ENCODE measurements at regions not wholly inside any gene's neighbourhood (a gene's known extent, or its start where the extent isn't known, plus 50 kb on each side); places are given as distances from the start of the nearest gene placed in this dataset.

DNA sequence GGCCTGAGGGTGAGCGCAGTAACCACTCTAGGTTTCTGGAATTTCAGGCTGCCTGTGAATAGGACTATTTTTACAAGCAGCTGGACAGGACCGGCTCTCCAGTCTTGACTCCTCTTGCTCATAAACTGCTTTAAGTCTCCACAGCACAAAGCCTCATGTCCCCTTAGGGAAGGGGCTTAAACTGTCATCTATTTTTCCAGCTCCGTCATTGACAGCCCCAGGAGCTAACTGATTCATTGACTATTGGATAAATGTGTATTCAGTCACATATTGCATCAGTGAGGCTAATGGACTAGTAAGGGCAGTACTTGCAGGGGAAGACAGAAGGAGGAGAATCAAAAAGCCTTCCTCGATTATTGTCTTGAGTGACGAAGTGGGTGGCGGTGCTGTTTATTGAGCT, 719.4 kb upstream of the ADAMTS16 start:
- DNase-seq: no peak

DNA sequence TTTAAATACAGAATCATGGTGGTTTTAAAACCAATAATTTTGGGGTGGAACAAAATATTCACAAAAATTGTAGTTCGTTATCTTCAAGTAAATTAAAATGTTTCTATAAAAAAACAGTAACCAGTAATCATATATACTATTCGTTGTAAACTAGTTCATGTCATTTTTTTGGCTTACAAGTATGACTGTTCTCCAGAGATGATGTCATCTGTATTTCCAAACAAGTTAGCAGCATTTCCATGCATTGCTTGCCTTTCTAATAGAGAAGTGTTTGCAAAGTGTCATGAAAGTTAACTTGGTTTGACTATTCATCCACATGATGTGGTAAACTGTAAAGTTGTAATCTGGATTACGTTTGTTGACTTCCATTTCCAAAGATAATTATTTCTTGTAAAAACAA, 717.9 kb upstream of the ADAMTS16 start:
- no peak for DNase-seq

- no peak for DNase-seq
Observed at GRCh38 chr5:4424895-4425294, 715.2 kb upstream of the ADAMTS16 start.

GRCh38 chr5:4440536-4440935, 699.6 kb upstream of the ADAMTS16 start:
- DNase-seq: no peak

- no peak for DNase-seq
Observed at GRCh38 chr5:4442221-4442620, 697.9 kb upstream of the ADAMTS16 start.

GRCh38 chr5:4447657-4448056, 692.5 kb upstream of the ADAMTS16 start:
- DNase-seq: no peak

GRCh38 chr5:4453655-4454054, 686.5 kb upstream of the ADAMTS16 start:
- no peak for DNase-seq

GRCh38 chr5:4479426-4479825, 660.7 kb upstream of the ADAMTS16 start:
- DNase-seq: no peak

DNA sequence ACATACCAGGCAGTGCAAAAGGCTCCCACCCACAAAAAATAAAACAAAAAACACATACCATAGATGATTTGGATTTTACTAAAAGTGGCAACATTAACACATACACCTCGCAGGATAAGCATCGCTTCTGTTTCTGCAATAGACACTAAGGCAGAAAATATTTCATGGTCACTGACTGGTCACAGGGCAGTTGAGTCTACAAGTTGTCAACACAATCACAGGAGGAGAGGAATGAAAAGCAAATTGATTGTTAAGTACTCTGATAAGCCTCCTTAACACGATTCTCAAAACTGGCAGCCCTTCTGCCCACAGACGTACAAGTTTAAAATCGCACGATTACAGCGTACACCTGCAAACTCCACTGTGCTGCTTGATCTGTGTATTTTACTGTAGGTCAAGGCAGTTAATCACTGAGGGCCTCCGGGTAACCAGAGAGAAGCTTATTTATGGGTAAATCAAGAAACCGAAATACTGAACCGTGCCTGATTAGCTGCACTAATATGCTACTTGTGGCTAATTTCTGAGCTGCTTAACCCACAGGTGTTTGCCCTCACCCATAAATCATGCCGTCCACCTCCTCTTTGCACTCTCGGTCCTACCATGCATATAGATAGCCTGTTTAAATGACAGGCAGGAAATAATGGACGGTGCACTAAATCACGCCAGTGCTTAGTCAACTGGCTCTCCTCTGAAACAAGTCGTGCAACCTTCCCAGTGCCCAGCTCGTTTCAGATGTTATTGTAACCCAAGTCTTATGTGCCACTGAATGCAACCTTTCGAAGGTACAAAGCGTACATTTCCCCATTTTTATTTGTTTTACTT, 659.4 kb upstream of the ADAMTS16 start:
- no peak for DNase-seq

- no peak for DNase-seq
Observed at GRCh38 chr5:4487581-4487980, 652.5 kb upstream of the ADAMTS16 start.

DNA sequence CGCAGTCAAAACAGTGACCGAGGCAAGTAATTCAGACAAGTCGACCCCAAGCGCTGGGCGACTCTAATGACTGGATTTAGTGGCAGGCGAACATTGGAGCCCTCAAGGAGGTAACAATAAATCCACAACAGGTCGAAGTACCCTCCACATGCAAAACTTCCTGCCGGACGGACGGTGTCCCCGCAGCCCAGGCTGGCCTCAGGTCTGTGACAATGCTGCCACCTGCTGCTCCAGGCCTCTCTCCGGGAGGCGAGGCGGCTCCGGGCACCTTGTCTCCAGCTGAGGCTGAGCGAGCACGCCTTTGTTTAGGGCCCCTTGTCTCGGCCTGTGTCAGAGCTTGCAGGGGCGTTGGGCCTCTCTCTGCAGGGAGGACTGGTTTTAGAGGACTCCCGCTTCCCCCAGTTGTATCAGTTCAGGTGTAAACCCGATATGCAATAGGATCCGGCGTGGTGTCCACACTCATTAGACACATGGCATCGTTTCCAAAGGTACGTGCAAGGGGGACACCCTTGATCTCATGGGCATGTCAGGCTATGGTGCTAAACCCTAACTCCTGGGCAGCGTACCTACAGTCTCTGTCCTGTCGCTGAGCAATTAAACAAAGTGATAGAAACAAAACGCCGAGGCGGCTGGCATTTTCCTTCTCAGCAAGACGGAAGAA, 628.0 kb upstream of the ADAMTS16 start:
- DNase-seq: peak in 1 of 2 experiments; percentile 2

DNA sequence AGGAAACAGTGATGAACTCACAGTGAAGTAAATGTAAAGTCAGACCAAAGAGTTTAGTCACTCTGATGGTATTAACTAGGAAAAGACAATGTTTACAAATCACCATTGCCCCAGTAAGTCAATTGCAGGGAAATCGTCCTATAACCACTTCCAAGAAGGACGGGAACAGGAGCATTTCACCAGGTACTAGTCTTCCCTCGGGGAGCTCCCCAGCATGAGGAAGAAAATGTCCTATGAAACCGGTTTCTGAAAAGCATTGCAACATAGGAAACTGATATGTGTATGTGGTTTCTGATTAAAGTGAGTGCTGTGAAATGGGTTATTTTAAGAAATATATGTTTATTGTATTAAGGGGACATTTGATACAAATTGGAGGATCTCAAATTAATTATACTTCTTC, 626.7 kb upstream of the ADAMTS16 start:
- DNase-seq: no peak

DNA sequence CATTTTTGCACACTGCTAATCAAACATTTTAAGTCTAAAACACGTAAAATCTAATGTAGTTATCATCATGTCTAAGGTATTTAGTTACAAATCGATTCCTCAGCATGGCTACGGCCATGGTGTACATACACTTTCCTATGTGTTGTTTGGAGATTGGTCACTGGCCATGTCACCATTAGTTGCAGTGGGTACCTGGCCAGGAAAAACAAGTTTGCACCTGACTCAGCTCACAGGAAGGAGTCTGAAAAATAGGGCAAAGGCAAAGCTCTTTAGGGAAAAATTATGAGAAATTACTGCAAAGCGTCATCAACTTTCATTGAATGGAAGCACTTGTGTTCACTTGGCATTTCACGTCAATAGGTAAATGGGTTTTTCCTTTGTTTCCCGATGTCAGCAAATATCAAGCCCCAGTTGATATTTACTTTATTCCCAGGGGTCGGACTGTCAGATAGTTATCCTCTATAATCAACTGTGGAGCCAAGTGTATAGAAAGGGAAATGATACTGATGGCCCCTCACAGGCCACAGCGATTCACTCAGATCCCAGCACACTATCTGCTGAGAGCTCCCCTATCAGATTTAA, 626.0 kb upstream of the ADAMTS16 start:
- DNase-seq: no peak

- DNase-seq: no peak
Observed at GRCh38 chr5:4518903-4519672, 621.0 kb upstream of the ADAMTS16 start.

GRCh38 chr5:4520559-4520958, 619.6 kb upstream of the ADAMTS16 start:
- DNase-seq: no peak

- DNase-seq: no peak
Observed at GRCh38 chr5:4523038-4523437, 617.1 kb upstream of the ADAMTS16 start.

- no peak for DNase-seq
Observed at GRCh38 chr5:4531756-4532704, 608.1 kb upstream of the ADAMTS16 start.

GRCh38 chr5:4532705-4533080, 607.4 kb upstream of the ADAMTS16 start:
- no peak for DNase-seq

GRCh38 chr5:4533457-4534105, 606.5 kb upstream of the ADAMTS16 start:
- no peak for DNase-seq

DNA sequence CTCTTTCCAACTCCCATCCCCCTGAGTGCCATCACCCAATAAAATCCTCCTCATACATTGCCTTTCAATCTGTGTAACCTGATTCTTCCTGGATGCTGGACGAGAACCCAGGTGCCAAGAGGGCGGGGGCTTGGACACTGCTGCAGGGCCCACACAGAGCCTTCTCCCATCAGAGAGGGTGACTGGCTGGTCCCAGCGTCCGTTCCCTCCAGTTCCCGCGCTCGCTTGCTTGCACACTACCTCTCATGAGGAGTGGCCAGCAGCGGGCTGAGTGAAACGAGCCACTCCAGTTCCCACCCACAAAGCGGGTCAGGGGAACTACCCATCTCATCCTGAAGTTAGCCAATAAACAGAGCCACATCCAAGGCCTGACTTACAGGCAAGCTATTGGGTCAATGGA, 602.6 kb upstream of the ADAMTS16 start:
- no peak for DNase-seq

GRCh38 chr5:4540375-4541173, 599.6 kb upstream of the ADAMTS16 start:
- no peak for DNase-seq

Measured in activated CD4-positive, alpha-beta T cell treated with anti-CD3 and anti-CD28 coated beads, Interleukin-2, amount 50 U/mL, for 48 hours (primary cell).